H1 (cell line): ENCODE measurements at regions not wholly inside any gene's neighbourhood (a gene's known extent, or its start where the extent isn't known, plus 50 kb on each side); places are given as distances from the start of the nearest gene placed in this dataset.
A peak's percentile ranks its signal among the peaks of the same experiment; 100 is the strongest.

Experiments used
- CTCF ChIA-PET: fragments of 300-600 bp; sonication (Branson Sonifier 250); formaldehyde crosslinking; loops from one replicate; lab custom pipeline; 2021; ENCODE audit not compliant: partially characterized antibody; lab: Charles Lee
- POLR2A ChIA-PET: fragments of 300-600 bp; sonication (Branson Sonifier 250); formaldehyde crosslinking; loops from one replicate; lab custom pipeline; 2021; ENCODE audit warnings: inconsistent platforms; ENCODE audit not compliant: partially characterized antibody; lab: Charles Lee
- DNase-seq, 2 experiments: peaks; one replicate each; pipeline versions ENCODE4 v3.0.0 to v3.0.0-alpha.2; 2010 to 2022; ENCODE audit warnings: low spot score in 2 of 2, low read depth in 1 of 2, mixed read lengths in 1 of 2
- FAIRE-seq: peaks from 2 replicates; lab custom pipeline; 2011; peaks lifted over from hg19 to GRCh38; lab: Jason Lieb, UNC
- H2AFZ ChIP-seq: 2 replicates; pipeline ENCODE4 v1.8.1; 2012; ENCODE audit warnings: low read length, inconsistent platforms
- H2AK5ac ChIP-seq: 2 replicates; pipeline ENCODE4 v1.6.1; 2013; ENCODE audit warnings: low read depth, low read length
- H2BK120ac ChIP-seq: replicated peaks from 2 replicates; pipeline ENCODE3; 2013; ENCODE audit warnings: low read depth, low read length, inconsistent platforms
- H2BK12ac ChIP-seq: 2 replicates; pipeline ENCODE4 v1.6.1; 2013; ENCODE audit warnings: low read depth, low read length
- H2BK15ac ChIP-seq: 2 replicates; pipeline ENCODE4 v1.6.1; 2013; ENCODE audit warnings: low read length
- H2BK20ac ChIP-seq: 2 replicates; pipeline ENCODE4 v1.6.1; 2013; ENCODE audit warnings: low read length
- H2BK5ac ChIP-seq: 2 replicates; pipeline ENCODE4 v1.6.1; 2013; ENCODE audit warnings: low read depth, low read length
- H3K14ac ChIP-seq: 2 replicates; pipeline ENCODE4 v1.6.1; 2013; ENCODE audit warnings: inconsistent platforms; ENCODE audit not compliant: insufficient read length
- H3K18ac ChIP-seq: 2 replicates; pipeline ENCODE4 v1.6.1; 2013; ENCODE audit warnings: low read length; ENCODE audit errors: extremely low read depth
- H3K23ac ChIP-seq: 2 replicates; pipeline ENCODE4 v1.6.1; 2013; ENCODE audit warnings: inconsistent platforms; ENCODE audit not compliant: insufficient read length
- H3K23me2 ChIP-seq: 2 replicates; pipeline ENCODE4 v1.6.1; 2013; ENCODE audit warnings: low read depth, low read length
- H3K27ac ChIP-seq: 2 replicates; pipeline ENCODE4 v1.6.1; 2011; ENCODE audit warnings: low read depth, low read length, inconsistent platforms
- H3K27me3 ChIP-seq, 4 experiments: replicated peaks in 1 of 4; 1 replicate in 1 of 4; 2 replicates in 3 of 4; pipeline versions ENCODE4 v1.6.1 to v1.8.1; 2011 to 2013; ENCODE audit warnings: low read length in 3 of 4, mild to moderate bottlenecking in 3 of 4, inconsistent platforms in 2 of 4, mixed read lengths in 2 of 4, moderate library complexity in 1 of 4; ENCODE audit not compliant: control insufficient read depth in 3 of 4, insufficient read depth in 3 of 4; ENCODE audit errors: extremely low read depth in 1 of 4
- H3K36me3 ChIP-seq, 4 experiments: 2 replicates each; pipeline versions ENCODE4 v1.6.1 to v1.8.1; 2011 to 2013; ENCODE audit warnings: mild to moderate bottlenecking in 4 of 4, low read length in 3 of 4, moderate library complexity in 2 of 4, control low read depth in 1 of 4, inconsistent platforms in 1 of 4; ENCODE audit not compliant: insufficient read depth in 4 of 4, control insufficient read depth in 2 of 4
- H3K4ac ChIP-seq: replicated peaks from 2 replicates; pipeline ENCODE3; 2013; ENCODE audit warnings: low read length, low read depth, mixed read lengths, inconsistent platforms; ENCODE audit not compliant: insufficient read length
- H3K4me1 ChIP-seq, 4 experiments: replicated peaks in 1 of 4; 1 replicate in 1 of 4; 2 replicates in 3 of 4; pipeline versions ENCODE4 v1.6.1 to v1.8.1; 2011 to 2013; ENCODE audit warnings: low read length in 3 of 4, inconsistent platforms in 2 of 4, mixed read lengths in 1 of 4; ENCODE audit not compliant: insufficient read depth in 4 of 4, control insufficient read depth in 3 of 4
- H3K4me2 ChIP-seq, 2 experiments: 2 replicates each; pipeline versions ENCODE4 v1.6.1 to v1.8.1; 2011 to 2013; ENCODE audit warnings: low read depth in 2 of 2, low read length in 2 of 2, control low read depth in 1 of 2, inconsistent platforms in 1 of 2, mild to moderate bottlenecking in 1 of 2; ENCODE audit not compliant: insufficient read depth in 1 of 2
- H3K4me3 ChIP-seq, 4 experiments: fragments of 200-600, 300-600 bp in 1 of 4; sonication (generic), shearing (Covaris generic), sonication (Bioruptor Twin) in 1 of 4; 2 replicates each; pipeline versions ENCODE4 v1.5.1 to v1.8.1; 2011 to 2016; ENCODE audit warnings: low read length in 4 of 4, low read depth in 3 of 4, control low read depth in 2 of 4, inconsistent platforms in 2 of 4, mild to moderate bottlenecking in 2 of 4, mixed read lengths in 1 of 4, moderate library complexity in 1 of 4; ENCODE audit not compliant: insufficient read depth in 2 of 4; ENCODE audit errors: extremely low read depth in 1 of 4
- H3K56ac ChIP-seq: replicated peaks from 2 replicates; pipeline ENCODE3; 2013; ENCODE audit warnings: low read depth, mild to moderate bottlenecking, mixed read lengths, low read length, inconsistent platforms; ENCODE audit not compliant: insufficient read length
- H3K79me1 ChIP-seq: 2 replicates; pipeline ENCODE4 v1.6.1; 2013; ENCODE audit warnings: low read depth, low read length, control low read depth
- H3K79me2 ChIP-seq, 2 experiments: 2 replicates each; pipeline versions ENCODE4 v1.6.1 to v1.8.1; 2012 to 2013; ENCODE audit warnings: low read length in 2 of 2, mild to moderate bottlenecking in 2 of 2, inconsistent platforms in 1 of 2; ENCODE audit not compliant: insufficient read depth in 2 of 2, control insufficient read depth in 1 of 2
- H3K9ac ChIP-seq, 4 experiments: replicated peaks in 1 of 4; 1 replicate in 1 of 4; 2 replicates in 3 of 4; pipeline versions ENCODE4 v1.6.1 to v1.8.1; 2011 to 2013; ENCODE audit warnings: low read depth in 3 of 4, low read length in 3 of 4, control low read depth in 2 of 4, mild to moderate bottlenecking in 2 of 4, moderate library complexity in 2 of 4, inconsistent platforms in 1 of 4; ENCODE audit errors: extremely low read depth in 1 of 4
- H3K9me3 ChIP-seq, 2 experiments: 2 replicates each; pipeline versions ENCODE4 v1.6.1 to v1.8.1; 2012 to 2013; ENCODE audit warnings: mild to moderate bottlenecking in 2 of 2, moderate library complexity in 2 of 2, control low read depth in 1 of 2, inconsistent platforms in 1 of 2, low read depth in 1 of 2, low read length in 1 of 2, mixed read lengths in 1 of 2; ENCODE audit not compliant: insufficient read depth in 2 of 2
- H4K20me1 ChIP-seq, 2 experiments: replicated peaks in 1 of 2; 2 replicates each; pipeline versions ENCODE3 to v1.8.1; 2011 to 2013; ENCODE audit warnings: inconsistent platforms in 2 of 2, low read length in 2 of 2, mild to moderate bottlenecking in 1 of 2; ENCODE audit not compliant: insufficient read depth in 2 of 2, control insufficient read depth in 1 of 2
- H4K5ac ChIP-seq: 2 replicates; pipeline ENCODE4 v1.6.1; 2013; ENCODE audit warnings: low read length, low read depth, mixed read lengths, inconsistent platforms; ENCODE audit not compliant: insufficient read length
- H4K8ac ChIP-seq: 2 replicates; pipeline ENCODE4 v1.8.0; 2013; ENCODE audit warnings: mild to moderate bottlenecking, moderate library complexity, low read length, inconsistent platforms; ENCODE audit not compliant: insufficient read depth; ENCODE audit errors: extremely low read depth
- H4K91ac ChIP-seq: replicated peaks from 2 replicates; pipeline ENCODE3; 2013; ENCODE audit warnings: low read length, mixed read lengths, inconsistent platforms; ENCODE audit not compliant: insufficient read length
- BACH1 ChIP-seq: IDR thresholded peaks from 2 replicates; pipeline ENCODE4 v1.6.1; 2012; ENCODE audit warnings: low read length, improper control_type of control experiment
- BCL11A ChIP-seq, 2 experiments: IDR thresholded peaks; one replicate each; pipeline ENCODE4 v1.6.1; 2011; ENCODE audit warnings: low read depth in 2 of 2, low read length in 2 of 2, mild to moderate bottlenecking in 2 of 2
- CBX8 ChIP-seq: fragments of 300-800, 300-1000 bp; sonication (generic); IDR thresholded peaks from 2 replicates; pipeline ENCODE4 v1.7.1; 2016; ENCODE audit warnings: low read depth, low read length, borderline replicate concordance
- CHD2 ChIP-seq: IDR thresholded peaks from 2 replicates; pipeline ENCODE4 v1.6.1; 2012; ENCODE audit warnings: low read length, improper control_type of control experiment
- FOSL1 ChIP-seq: IDR thresholded peaks from 2 replicates; pipeline ENCODE4 v1.6.1; 2011; ENCODE audit warnings: mild to moderate bottlenecking, low read depth, low read length, moderate library complexity; ENCODE audit not compliant: insufficient read depth
- HDAC2 ChIP-seq, 2 experiments: fragments of 300-600 bp in 1 of 2; sonication (generic) in 1 of 2; IDR thresholded peaks; 2 replicates each; pipeline ENCODE4 v1.6.1; 2011 to 2012; ENCODE audit warnings: low read depth in 2 of 2, low read length in 2 of 2, mild to moderate bottlenecking in 2 of 2, moderate library complexity in 2 of 2, borderline replicate concordance in 1 of 2, inconsistent platforms in 1 of 2
- KDM4A ChIP-seq: IDR thresholded peaks from one replicate; pipeline ENCODE4 v1.7.1; 2012; ENCODE audit warnings: low read depth, mild to moderate bottlenecking, moderate library complexity, low read length, inconsistent platforms; ENCODE audit not compliant: severe bottlenecking
- KDM5A ChIP-seq: fragments of 200-600 bp; IDR thresholded peaks from 2 replicates; pipeline ENCODE4 v1.7.1; 2012; ENCODE audit warnings: mild to moderate bottlenecking, low read length, inconsistent platforms, mixed read lengths
- NRF1 ChIP-seq: IDR thresholded peaks from 2 replicates; pipeline ENCODE4 v1.6.1; 2011; ENCODE audit warnings: mild to moderate bottlenecking, low read depth, low read length, improper control_type of control experiment
- RXRA ChIP-seq: IDR thresholded peaks from 2 replicates; pipeline ENCODE4 v1.6.1; 2011; ENCODE audit warnings: low read depth, mild to moderate bottlenecking, low read length, moderate library complexity; ENCODE audit not compliant: insufficient read depth
- SIN3A ChIP-seq, 2 experiments: IDR thresholded peaks in 1 of 2; conservative IDR thresholded peaks in 1 of 2; 2 replicates each; pipeline ENCODE4 v1.6.1; 2011 to 2012; ENCODE audit warnings: low read length in 2 of 2, improper control_type of control experiment in 1 of 2, low read depth in 1 of 2, mild to moderate bottlenecking in 1 of 2
- SIX5 ChIP-seq: IDR thresholded peaks from 2 replicates; pipeline ENCODE4 v1.6.1; 2011; ENCODE audit warnings: mild to moderate bottlenecking, low read depth, low read length
- TAF1 ChIP-seq: IDR thresholded peaks from 2 replicates; pipeline ENCODE4 v1.6.1; 2011; ENCODE audit warnings: mild to moderate bottlenecking, low read depth, low read length
- WGBS, 2 experiments: shearing (Covaris generic) in 1 of 2; methylation state at CpG; one replicate each; pipeline versions ENCODE4 v1.1.6 to v1.1.7; 2013 to 2015; ENCODE audit warnings: low lambda C conversion rate in 2 of 2, mixed read lengths in 2 of 2, inconsistent platforms in 1 of 2, low coverage in 1 of 2, missing lambda C conversion rate in 1 of 2; ENCODE audit not compliant: insufficient replicate concordance in 2 of 2, insufficient coverage in 1 of 2, insufficient read length in 1 of 2; ENCODE audit errors: extremely low coverage in 1 of 2, missing lambda C conversion rate in 1 of 2; 5-methylcytosine and 5-hydroxymethylcytosine counted together

DNA sequence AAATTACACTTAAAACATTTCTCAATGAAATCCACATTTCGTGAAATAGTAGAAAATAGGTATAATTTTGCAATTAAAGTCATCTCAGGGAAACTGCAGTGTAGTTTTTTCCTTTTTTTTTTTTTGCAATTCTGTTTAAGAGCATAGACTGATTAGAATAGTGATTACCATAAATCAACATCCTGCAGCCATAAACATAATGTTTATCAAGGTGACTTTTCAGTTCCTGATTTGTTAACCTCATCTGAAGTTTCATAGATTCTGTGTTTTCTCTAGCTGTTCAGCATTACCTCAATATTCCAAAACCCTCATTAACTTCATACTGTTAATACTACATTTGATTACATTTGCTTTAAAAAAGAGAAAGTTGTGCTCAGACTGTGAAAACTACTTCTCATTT is 286.3 kb upstream of the DACH1 start:
- H3K14ac ChIP-seq, result no peak overlapping the region
- H2AK5ac ChIP-seq, result no peak overlapping the region
- H3K79me2 ChIP-seq, result no peaks in the 10 kb centered on the region
- peaks cover 0 to 5% (median 0%) of the 10 kb centered on the region in 4 experiments; a peak in 1 of 7 replicates for H3K4me1 ChIP-seq
- CTCF ChIA-PET, result no interaction called here
- no peak overlapping the region for H4K5ac ChIP-seq
- no peaks in the 10 kb centered on the region for H3K27me3 ChIP-seq
- H3K79me1 ChIP-seq, result no peaks in the 10 kb centered on the region
- no peak overlapping the region for H3K9ac ChIP-seq
- H4K91ac ChIP-seq, result no peak overlapping the region
- WGBS, 2 experiments, result 95% methylated on average over 1 of the region's 1 CpG; no CpG with 5 or more reads in 1 of the 2 experiments
- H3K4ac ChIP-seq, result no peak overlapping the region
- no peak overlapping the region for H2BK15ac ChIP-seq
- no peak overlapping the region for H3K27ac ChIP-seq
- no peak overlapping the region for H2BK5ac ChIP-seq
- no peaks in the 10 kb centered on the region for H3K36me3 ChIP-seq
- H3K4me2 ChIP-seq, result no peak overlapping the region
- no peak overlapping the region for H2BK120ac ChIP-seq
- no peaks in the 10 kb centered on the region for H4K20me1 ChIP-seq
- DNase-seq (no peak), FAIRE-seq (no peak)
- H3K23me2 ChIP-seq, result no peaks in the 10 kb centered on the region
- no peak overlapping the region for H4K8ac ChIP-seq
- no peak overlapping the region for H2BK12ac ChIP-seq
- H3K9me3 ChIP-seq, result no peaks in the 10 kb centered on the region
- H2AFZ ChIP-seq, result peak overlapping the region; percentile 70; the same call in 1 of the 2 replicates
- H3K56ac ChIP-seq, result no peak overlapping the region
- H3K23ac ChIP-seq, result no peak overlapping the region
- no peak overlapping the region for H2BK20ac ChIP-seq
- no peak overlapping the region for H3K4me3 ChIP-seq
- POLR2A ChIA-PET, result no interaction called here
- H3K18ac ChIP-seq, result no peak overlapping the region
- no peak for TF ChIP-seq CBX8
- no peak for TF ChIP-seq KDM5A
- no peak for TF ChIP-seq SIN3A (conservative IDR thresholded peaks at IDR 0.05 in 1 of 2, IDR thresholded peaks at IDR 0.05 in 1 of 2; ENCODE audit: low read depth in 1 of 2, low read length in 2 of 2)
- TF ChIP-seq BCL11A (IDR thresholded peaks at IDR 0.05; ENCODE audit: low read depth in 2 of 2, low read length in 2 of 2), result no peak
- no peak for TF ChIP-seq FOSL1
- TF ChIP-seq SIX5, result no peak
- no peak for TF ChIP-seq HDAC2 (IDR thresholded peaks at IDR 0.05; ENCODE audit: borderline replicate concordance in 1 of 2, low read depth in 2 of 2, low read length in 2 of 2)
- no peak for TF ChIP-seq CHD2
- no peak for TF ChIP-seq TAF1
- TF ChIP-seq BACH1, result no peak
- TF ChIP-seq RXRA, result no peak
- TF ChIP-seq KDM4A, result no peak
- TF ChIP-seq NRF1, result no peak
